GM21529 (cell line): ENCODE measurements at regions not wholly inside any gene's neighbourhood (a gene's known extent, or its start where the extent isn't known, plus 50 kb on each side); places are given as distances from the start of the nearest gene placed in this dataset.

ENCODE experiments used
- ATAC-seq: cut with Tn5 transposase; IDR thresholded peaks from one replicate; pipeline ENCODE4 v1.9.1; 2021; ENCODE audit not compliant: unreplicated experiment

- no peak for ATAC-seq
These were observed 207.6 kb upstream of the MTPN start for GRCh38 chr7:136184719-136185118.

GRCh38 chr7:136183981-136184380, 206.8 kb upstream of the MTPN start:
- no peak for ATAC-seq

GRCh38 chr7:136180984-136181383, 203.8 kb upstream of the MTPN start:
- no peak for ATAC-seq

GRCh38 chr7:136179851-136180721, 202.9 kb upstream of the MTPN start:
- no peak for ATAC-seq

- no peak for ATAC-seq
These were observed 202.0 kb upstream of the MTPN start for GRCh38 chr7:136179154-136179553.

- ATAC-seq = no peak
These were observed 197.4 kb upstream of the MTPN start for GRCh38 chr7:136174477-136175125.

GRCh38 chr7:136173874-136174273, 196.7 kb upstream of the MTPN start:
- no peak for ATAC-seq

GRCh38 chr7:136171233-136171632, 194.1 kb upstream of the MTPN start:
- no peak for ATAC-seq

GRCh38 chr7:136168821-136169220, 191.7 kb upstream of the MTPN start:
- ATAC-seq = no peak

GRCh38 chr7:136167991-136168390, 190.8 kb upstream of the MTPN start:
- no peak for ATAC-seq

- no peak for ATAC-seq
These were observed 189.4 kb upstream of the MTPN start for GRCh38 chr7:136166521-136166920.

GRCh38 chr7:136163340-136163801, 186.2 kb upstream of the MTPN start:
- no peak for ATAC-seq

- no peak for ATAC-seq
These were observed 173.2 kb upstream of the MTPN start for GRCh38 chr7:136150311-136150710.

GRCh38 chr7:136148920-136149319, 171.8 kb upstream of the MTPN start:
- ATAC-seq = no peak

GRCh38 chr7:136146925-136147324, 169.8 kb upstream of the MTPN start:
- no peak for ATAC-seq

- no peak for ATAC-seq
These were observed 167.0 kb upstream of the MTPN start for GRCh38 chr7:136144182-136144581.

GRCh38 chr7:136143271-136143670, 166.1 kb upstream of the MTPN start:
- no peak for ATAC-seq

- ATAC-seq = no peak
These were observed 165.4 kb upstream of the MTPN start for GRCh38 chr7:136142583-136142982.

- no peak for ATAC-seq
These were observed 163.3 kb upstream of the MTPN start for GRCh38 chr7:136140469-136140868.

GRCh38 chr7:136139417-136139816, 162.3 kb upstream of the MTPN start:
- ATAC-seq = no peak

- ATAC-seq = no peak
These were observed 161.8 kb upstream of the MTPN start for GRCh38 chr7:136138991-136139390.

GRCh38 chr7:136136906-136137454, 159.8 kb upstream of the MTPN start:
- no peak for ATAC-seq
